Sciatic nerve (tissue), 2 donors: ENCODE measurements at regions not wholly inside any gene's neighbourhood (a gene's known extent, or its start where the extent isn't known, plus 50 kb on each side); places are given as distances from the start of the nearest gene placed in this dataset.

Experiments used
- ATAC-seq: fragments of 200-7000 bp; cut with Tn5 transposase; one replicate; pipeline ENCODE4 v1.9.1; 2020; ENCODE audit warnings: mild to moderate bottlenecking, moderate library complexity
- DNase-seq: peaks from one replicate; pipeline ENCODE4 v3.0.0-alpha.2; 2020; ENCODE audit warnings: low spot score
- intact Hi-C: fragments of 100-400 bp; cut with DNase I; formaldehyde crosslinking; loops from one replicate; pipeline ENCODE4 v1.14.2; 2022
- donor health status: DM: no; HTN: no; CAD: no.
- donor health status: DM: no; HTN: no; CAD: no.

- DNase-seq (no peak), ATAC-seq (no peak)
- intact Hi-C loops = no loop called here
These were observed 57.7 kb downstream of the LRRC30 start for GRCh38 chr18:7288544-7288943.

DNA sequence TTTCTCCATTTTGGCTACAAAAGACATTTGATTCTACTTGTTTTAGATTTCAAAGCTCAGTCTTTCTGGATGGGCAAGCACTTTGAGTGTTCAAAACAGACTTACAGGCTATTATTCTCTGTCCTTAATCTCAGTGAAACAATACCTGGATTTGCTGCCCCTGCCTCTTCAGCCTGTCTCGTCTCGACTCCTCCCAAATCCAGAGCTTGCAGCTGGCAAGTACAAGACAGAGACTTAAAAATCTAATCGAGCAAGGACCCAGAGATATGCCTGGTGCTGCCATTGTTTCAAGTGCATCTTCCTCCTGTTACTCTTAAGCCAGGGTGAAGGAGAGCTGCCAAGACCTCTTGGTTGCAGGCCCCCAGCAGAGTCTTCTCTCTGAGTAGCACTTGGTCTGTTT lies 59.2 kb downstream of the LRRC30 start:
- ATAC-seq (no peak), DNase-seq (no peak)
- intact Hi-C loops = no loop called here

DNA sequence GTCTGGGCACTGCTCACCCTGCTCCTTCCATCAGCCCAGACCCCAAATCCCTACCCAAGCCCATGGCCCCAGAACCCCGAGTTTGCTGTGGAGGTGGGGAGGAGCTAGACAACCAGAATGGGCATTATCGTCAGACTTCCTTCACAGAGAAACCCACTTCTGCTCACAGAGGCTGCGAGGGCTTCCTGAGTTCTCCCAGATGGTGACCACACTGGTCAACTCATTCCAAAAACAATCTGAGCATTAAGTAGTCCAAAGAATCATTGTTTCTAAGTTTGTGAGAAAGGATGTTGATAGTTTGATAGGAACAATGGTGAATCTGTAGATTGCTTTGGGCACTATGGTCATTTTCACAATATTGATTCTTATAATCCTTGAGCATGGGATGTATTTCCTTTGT lies 60.2 kb downstream of the LRRC30 start:
- ATAC-seq = no peak
- intact Hi-C loops = no loop called here
- no peak for DNase-seq

DNA sequence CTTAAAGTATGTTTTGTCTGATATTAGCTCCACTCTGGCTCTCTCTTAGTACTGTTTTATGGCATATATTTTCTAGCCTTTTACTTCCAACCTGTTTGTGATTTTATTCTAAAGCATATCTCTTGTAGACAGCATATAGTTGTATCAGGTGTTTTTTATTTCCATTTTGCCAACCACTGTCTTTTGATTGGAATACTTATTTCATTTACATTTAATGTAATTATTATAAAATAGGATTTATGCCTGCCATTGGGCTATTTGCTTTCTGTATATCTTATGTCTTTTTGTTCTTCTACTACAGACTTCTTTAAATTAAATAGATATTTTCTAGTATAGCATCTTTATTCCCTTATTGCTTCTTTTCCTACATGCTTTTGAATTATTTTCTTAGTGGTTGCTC lies 67.3 kb downstream of the LRRC30 start:
- DNase-seq (no peak), ATAC-seq (no peak)
- intact Hi-C loops = no loop called here

GRCh38 chr18:7301094-7301493 lies 70.2 kb downstream of the LRRC30 start:
- DNase-seq = no peak
- intact Hi-C loops = no loop called here

DNA sequence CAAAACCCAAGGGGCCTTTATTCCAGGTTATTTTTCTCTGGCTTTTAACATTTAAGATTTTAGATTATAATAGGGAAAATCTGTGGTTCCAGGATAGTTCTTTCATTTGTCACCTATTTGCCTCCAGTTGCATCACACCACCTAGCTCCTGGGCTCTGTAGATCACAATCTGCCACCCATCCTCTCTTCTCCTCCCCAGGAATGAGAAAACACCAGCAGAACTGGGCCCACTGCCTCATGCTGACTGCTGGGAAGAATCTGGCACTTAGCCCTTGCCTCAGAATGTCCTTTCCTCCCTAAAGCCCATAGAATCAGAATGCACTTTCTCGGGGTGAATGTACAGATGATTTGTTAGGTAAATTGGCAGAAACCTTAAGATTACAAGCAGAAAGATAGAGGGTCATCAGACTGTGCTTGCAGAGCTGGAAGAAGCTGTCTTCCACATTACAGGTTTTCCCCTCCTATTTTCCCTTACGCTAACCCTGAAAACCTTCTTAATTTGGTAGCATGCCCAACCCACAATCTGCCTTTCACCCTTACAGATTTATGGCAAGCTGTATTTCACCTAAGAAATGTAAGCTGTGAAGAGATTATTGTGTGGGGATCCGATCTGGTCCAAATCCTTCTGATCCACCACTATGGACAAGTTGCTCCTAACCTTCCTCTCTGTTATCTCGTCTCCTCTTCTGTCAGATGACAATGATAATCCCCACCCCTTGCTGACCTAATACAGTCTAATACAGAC lies 72.6 kb downstream of the LRRC30 start:
- DNase-seq = no peak
- ATAC-seq = no peak
- intact Hi-C loops = no loop called here

More at GRCh38 chr18:7301094-7301493, 70.2 kb downstream of the LRRC30 start:
- ATAC-seq = no peak

DNA sequence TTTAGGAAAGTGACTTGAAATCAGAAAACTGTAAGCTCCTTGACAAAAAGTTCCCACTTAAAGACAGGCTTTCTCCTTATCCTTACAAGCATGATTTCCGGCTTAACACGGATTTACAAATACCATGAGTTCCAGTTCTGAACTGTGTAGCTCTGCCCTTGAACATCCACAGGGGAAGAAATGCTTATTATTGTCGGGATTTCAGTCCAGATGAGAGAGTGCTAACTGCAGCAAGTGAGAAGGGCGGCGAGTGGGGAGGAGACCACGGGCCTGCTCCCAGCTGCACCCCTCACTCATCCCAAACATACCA lies 73.1 kb downstream of the LRRC30 start:
- ATAC-seq = no peak
- DNase-seq = no peak
- intact Hi-C loops = no loop called here

DNA sequence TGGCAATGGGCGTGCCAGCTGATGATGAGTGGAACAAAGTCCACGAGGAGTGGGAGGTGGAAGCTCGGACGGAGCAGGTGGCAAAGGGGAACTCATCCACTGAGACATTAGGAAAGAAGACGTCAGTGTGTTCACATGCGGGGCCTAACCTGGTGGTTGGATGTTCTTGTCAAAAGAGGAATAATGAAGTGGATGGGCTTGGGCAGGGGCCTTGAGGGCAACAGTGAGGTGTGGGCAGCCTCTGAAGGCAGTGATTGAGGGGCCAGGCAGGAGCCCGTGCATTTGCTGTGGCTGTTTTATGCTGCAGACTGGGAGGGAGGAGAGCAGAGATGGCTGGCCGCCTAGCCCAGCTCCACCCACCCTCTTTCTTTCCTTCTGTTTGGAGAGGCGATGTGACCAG lies 74.5 kb downstream of the LRRC30 start:
- intact Hi-C loops = no loop called here
- DNase-seq (no peak), ATAC-seq (no peak)

DNA sequence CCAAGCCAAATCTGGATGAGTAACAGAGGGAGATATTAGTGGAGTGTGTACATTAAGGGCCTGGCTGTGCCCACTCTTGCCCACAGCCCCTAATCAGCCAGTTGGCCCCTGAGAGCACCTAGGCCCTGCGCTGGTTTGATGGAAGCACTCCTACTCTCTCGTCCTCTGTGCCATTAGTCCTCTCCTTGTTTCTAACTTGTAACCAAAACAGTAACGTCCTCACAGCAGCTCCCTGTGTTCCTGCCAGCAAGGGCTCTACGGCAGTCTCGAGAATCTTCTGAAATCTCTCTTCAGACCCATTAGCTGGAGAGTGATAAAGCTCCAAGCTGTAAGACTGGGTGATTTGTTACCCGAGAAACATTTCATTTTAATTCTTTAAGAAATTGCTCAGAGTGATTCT lies 76.1 kb downstream of the LRRC30 start:
- intact Hi-C loops = no loop called here
- DNase-seq = no peak

DNA sequence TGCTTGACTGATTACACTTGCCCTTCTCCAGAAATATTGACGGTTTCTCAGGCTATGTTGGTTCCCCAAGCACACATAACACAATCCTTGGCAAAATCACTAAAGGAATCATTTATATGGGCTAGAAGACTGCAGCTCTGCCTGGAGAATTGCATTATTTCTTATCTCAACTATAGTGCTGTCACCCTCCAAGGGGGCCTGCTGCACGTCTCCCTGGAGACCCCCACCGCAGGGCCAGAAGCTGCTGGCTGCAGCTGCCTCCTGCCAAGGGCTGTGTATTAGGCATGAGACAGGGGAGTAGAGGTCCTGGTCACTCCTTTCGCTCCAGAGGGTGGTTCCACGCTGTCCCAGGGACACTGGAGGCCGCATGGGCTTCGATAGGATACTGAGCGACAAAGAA lies 76.6 kb downstream of the LRRC30 start:
- intact Hi-C loops = no loop called here
- no peak for ATAC-seq
- DNase-seq = no peak

More for the DNA sequence above, 76.1 kb downstream of the LRRC30 start:
- peak; percentile 42 for ATAC-seq

GRCh38 chr18:7317804-7318231 lies 86.9 kb downstream of the LRRC30 start:
- intact Hi-C loops = no loop called here
- ATAC-seq (no peak), DNase-seq (no peak)

- ATAC-seq = no peak
- DNase-seq = no peak
- intact Hi-C loops = no loop called here
These were observed 88.3 kb downstream of the LRRC30 start for GRCh38 chr18:7319161-7319560.

GRCh38 chr18:7321831-7322230 lies 90.9 kb downstream of the LRRC30 start:
- DNase-seq = no peak

GRCh38 chr18:7322817-7323485 lies 92.1 kb downstream of the LRRC30 start:
- DNase-seq (no peak), ATAC-seq (no peak)
- intact Hi-C loops = no loop called here

More at GRCh38 chr18:7321831-7322230, 90.9 kb downstream of the LRRC30 start:
- ATAC-seq = no peak
- intact Hi-C loops = no loop called here

DNA sequence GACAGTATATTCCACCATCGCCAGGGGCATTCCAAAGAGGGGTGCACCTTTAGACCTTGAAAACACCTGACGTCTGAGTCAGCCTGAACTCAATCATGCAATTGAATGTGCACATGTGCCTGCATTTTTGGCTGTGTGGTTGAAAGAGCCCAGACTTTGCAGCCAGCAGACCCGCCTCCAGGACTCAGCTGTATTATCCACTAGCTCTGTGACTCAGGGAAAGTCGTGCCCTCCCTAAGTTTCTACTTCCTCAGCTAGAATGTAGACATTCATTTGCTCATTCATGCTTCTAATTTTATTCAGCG lies 94.2 kb downstream of the LRRC30 start:
- ATAC-seq (no peak), DNase-seq (no peak)
- intact Hi-C loops = no loop called here

GRCh38 chr18:7329016-7329415 lies 98.1 kb downstream of the LRRC30 start:
- ATAC-seq = no peak
- intact Hi-C loops = no loop called here

DNA sequence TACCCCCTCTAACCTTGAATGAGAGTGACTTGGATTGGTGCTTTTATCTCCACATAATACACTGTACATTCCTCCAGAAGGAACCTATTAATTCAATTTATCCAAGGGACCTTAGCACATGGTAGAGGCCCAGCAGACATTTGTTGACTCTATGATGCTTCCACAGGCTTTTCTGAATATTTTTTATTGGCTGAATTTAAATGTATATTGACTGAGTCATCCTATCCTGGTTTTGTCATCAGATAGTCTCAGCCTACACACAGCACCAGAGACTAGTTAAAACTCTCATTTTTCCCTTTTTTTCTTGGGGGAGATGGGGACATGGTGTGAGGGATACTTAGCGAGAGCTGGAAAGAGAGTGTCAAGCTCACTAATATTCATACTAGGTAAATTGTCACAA lies 101.6 kb downstream of the LRRC30 start:
- ATAC-seq (no peak), DNase-seq (no peak)
- intact Hi-C loops = no loop called here

More at GRCh38 chr18:7329016-7329415, 98.1 kb downstream of the LRRC30 start:
- no peak for DNase-seq

GRCh38 chr18:7333025-7333562 lies 102.2 kb downstream of the LRRC30 start:
- intact Hi-C loops = no loop called here
- DNase-seq (no peak), ATAC-seq (no peak)

- no peak for ATAC-seq
- DNase-seq = no peak
- intact Hi-C loops = no loop called here
These were observed 104.2 kb downstream of the LRRC30 start for GRCh38 chr18:7334973-7335568.

DNA sequence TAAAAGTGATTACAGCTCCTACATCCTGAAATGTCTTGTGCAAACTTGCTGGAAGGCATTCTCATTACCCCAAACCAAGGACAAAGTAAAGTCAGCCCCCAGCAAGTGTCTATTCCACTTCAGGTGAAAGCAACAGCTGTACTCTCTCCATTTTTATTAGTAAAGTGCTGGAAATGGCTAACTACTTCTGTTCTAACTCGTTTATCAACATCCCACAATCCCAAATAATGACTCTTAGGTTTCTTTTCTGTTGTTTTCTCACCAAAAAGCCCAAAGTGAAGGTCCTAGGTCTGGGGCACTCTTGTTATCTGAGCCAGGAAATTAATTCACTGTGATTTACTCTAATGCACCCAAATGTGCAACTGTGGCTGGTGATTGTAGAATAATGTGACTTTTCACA lies 105.7 kb downstream of the LRRC30 start:
- intact Hi-C loops = no loop called here
- DNase-seq = no peak
- no peak for ATAC-seq
